Fibroblast of skin of abdomen (primary cell): ENCODE measurements at regions not wholly inside any gene's neighbourhood (a gene's known extent, or its start where the extent isn't known, plus 50 kb on each side); places are given as distances from the start of the nearest gene placed in this dataset.
"Not testable (repeated sequence)": the region's sequence is repeated elsewhere in the genome, so short reads cannot be mapped to it uniquely, and the experiment has no call there.

ENCODE experiments used
- DNase-seq: peaks from one replicate; pipeline ENCODE4 v3.0.0-alpha.2; 2013

DNA sequence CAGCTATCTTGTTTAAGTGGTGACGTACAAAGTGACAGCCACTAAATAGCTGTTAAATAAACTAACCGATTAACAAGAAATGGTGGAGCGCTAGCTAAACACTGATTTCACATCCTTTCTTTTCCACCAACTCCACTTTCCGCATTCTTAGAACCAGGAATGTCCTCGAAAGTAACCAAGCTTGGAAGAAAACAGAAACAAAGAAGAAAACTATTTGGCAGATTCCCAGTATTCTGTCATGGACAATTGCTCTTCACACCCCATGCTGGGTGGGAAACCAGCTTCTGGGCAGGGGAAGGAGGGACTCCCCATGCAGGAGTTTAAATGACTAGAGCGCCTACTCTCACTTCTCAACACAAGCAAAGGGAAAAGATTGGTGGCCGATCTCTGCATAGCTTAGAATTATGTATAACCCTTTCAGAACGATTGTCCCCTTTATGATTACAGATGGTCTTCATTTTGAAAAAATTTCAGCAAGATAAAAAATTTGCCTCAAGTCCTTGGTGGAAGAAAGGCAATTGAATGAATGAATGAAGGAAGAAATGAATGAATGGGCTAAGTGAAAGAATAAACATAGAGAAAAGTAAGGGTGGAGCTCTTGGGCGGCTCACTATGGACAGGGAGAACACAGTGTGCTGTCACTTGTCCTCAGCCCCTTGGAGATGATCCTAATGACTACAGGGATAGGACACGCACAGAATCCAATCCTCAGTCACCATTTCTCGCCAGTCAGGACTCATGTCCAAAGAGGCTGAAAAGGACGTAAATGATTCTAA lies 148.7 kb upstream of the NEDD9 start:
- no peak for DNase-seq

GRCh38 chr6:11380549-11380948 lies 148.1 kb upstream of the NEDD9 start:
- DNase-seq, result no peak

- DNase-seq, result no peak
Measured at GRCh38 chr6:11379805-11380204, 147.3 kb upstream of the NEDD9 start.

- DNase-seq, result no peak
Measured at GRCh38 chr6:11378639-11379038, 146.2 kb upstream of the NEDD9 start.

DNA sequence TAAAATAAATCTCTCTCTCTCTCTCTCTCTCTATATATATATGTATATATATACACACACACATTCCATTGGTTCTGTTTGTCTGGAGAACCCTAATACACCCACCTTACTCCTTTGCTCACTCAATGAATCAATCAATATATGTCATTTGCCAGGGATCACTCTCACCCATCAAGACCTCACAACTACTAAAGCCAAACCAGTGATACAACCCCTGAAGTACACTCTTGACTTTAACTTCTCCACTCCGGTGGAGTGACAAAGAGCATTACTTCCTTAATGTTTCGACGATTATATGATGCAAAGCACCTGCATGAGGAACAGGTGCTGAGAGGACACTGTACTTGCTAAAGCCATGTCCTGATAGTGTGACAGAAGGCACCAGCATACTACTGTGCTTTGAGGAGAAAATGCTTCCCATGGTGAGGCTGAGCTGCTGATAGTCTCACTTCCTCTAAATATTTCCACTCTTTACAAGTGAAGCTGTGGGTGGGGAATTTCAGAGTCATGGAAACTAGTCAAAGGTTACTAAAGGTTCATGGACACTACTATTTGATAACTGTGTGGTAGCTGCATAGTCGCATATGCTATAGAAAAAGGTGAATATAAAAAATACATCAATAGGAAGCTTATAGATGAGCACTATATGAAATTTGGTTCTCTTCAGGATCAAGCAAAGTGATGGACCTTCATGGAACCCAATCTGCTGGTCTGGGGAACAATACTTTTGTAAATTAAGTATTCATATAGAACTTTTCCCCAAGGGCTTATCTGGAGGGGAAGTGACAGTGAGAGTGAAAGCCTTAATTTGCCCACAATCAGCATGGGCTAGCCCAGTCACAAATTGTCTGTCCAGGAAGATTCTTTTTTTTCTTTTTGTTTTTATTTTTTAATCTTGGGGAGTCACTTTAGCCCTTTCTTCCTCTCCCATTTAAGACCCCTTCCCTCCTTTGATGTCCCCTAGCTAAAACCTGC lies 141.9 kb upstream of the NEDD9 start:
- no peak for DNase-seq

DNA sequence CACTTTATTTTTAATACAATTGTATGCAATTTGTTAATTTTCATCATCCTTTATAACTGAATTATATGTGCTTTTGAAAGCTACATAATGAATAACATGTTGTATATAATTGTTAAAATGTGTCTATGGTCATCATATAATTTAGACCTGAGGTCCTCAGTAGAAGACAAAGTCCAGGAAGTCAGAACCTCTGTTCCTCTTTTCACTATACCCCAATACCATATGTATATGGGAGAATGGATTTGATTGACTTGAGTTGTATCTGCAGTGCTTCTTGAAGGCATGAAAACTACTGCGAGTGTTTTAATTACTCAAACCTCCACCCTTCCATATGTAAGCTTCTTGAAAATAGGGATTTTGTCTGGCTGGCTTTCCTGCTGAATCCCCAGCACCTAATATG lies 140.7 kb upstream of the NEDD9 start:
- no peak for DNase-seq

DNA sequence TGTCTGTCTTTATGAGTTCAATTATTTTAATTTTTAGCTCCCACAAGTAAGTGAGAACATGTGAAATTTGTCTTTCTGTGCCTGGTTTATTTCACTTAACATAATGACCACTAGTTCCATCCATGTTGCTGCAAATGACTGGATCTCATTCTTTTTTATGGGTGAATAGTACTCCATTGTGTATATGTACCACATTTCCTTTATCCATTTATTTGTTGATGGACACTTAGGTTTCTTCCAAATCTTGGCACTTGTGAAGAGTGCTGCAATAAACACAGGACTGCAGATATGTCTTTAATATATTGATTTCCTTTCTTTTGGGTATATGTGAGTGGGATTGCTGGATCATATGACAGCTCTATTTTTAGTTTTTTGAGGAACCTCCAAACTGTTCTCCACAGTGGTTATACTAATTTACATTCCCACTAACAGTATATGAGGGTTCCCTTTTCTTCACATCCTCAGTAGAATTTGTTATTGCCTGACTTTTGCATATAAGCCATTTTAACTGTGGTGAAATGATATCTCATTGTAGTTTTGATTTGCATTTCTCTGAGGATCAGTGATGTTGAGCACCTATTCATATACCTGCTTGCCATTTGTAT lies 139.8 kb upstream of the NEDD9 start:
- DNase-seq, result not testable (repeated sequence)

DNA sequence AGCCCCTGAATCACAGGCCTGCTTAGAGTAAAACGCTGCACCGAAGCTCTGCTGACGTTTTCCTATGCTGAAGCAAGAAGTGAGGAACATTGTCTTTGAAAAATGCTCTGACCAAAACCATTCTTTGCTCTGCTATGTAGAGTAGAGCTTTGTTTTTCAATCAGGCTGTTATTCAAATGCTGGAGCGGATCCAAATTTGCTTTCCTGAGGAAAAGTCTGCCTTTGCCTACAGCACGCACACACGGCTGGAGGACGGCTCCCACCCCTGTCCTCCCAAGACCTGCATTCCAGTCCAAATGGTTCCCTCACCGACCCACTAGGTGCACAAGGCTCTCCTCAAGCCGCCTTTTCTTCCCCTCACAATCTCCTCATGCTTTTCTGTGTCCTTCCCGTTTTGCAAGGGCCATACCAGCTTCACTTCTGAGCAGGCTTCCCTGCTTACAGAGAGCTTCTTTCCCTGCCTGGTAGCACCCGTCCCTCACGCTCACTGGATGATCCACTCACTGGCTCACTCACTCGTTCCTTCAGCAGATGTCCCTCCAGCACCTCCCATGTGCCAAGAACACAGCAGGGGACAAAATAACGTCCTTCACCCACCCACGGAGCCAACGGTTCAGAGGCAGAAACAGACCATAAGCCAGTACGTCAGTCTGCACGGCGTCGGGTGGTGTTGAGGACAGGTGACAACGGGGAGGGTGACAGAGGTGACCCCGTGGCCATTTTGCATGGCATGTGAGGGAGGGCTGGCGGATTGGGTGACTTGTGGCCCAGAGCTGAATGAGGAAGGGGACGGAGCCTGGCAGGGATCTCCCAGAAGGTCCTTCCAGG lies 137.9 kb upstream of the NEDD9 start:
- peak; percentile 23 for DNase-seq

- DNase-seq, result no peak
Measured at GRCh38 chr6:11368760-11369159, 136.3 kb upstream of the NEDD9 start.

- DNase-seq, result peak; percentile 16
Measured at GRCh38 chr6:11368264-11368663, 135.8 kb upstream of the NEDD9 start.

DNA sequence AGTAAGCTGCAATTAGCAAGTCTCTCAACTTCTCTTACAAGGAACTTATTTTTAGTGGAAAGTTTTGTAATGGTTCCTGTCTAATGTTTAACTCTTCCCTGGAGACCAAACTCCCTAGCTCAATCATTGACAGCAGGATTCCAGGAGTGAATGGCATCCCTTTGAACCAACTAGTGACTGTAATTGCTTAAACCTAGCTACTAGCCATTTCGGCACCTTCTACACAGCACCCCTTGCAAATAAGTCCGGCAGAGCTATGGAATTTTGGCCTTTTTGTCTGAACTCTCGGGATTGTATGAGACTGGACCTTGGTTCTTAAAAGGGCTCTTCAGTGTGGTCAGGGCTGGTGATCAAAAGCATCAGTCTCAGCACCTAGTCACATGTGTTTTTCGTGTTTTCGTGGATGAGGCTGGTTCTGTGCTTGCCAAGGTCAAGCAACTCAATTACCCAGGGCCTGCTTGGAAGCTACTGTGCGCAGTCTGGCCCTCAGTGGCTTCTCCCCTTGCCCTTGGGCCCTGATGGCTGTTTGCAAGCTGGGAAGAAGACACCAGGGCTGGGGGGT lies 135.3 kb upstream of the NEDD9 start:
- no peak for DNase-seq

DNA sequence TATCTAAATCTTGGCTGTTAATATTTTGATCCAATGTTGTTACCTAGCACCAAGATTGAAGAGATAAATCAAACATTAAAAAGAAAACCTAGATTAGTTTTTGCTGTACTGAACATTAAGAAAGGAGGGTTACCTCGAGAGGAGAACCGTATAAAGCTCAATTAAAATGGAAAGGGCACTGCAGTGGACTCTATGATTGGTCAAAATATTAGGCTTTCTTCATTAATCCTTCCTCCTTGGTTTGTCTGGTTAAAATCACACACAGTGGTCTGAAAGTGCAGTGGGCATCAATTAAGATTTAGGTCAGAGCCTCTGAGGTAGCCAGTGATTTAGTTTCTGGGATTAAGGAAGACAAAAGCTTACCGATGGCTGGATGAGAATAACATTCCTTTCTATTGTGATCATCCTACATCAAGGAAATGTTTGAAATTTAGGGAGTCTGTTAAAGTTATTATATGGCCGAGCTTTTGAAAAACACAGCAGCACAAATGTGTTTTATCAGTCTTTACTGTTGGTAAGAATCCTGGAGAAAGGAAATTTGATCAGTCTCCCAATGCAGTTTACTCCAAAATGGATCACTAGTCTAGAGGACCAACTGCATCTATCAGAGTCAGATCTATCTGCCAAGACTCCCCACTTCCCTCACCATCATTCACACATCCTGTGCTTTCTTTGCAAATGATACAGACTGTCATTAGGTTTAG lies 134.6 kb upstream of the NEDD9 start:
- DNase-seq, result peak; percentile 69

DNA sequence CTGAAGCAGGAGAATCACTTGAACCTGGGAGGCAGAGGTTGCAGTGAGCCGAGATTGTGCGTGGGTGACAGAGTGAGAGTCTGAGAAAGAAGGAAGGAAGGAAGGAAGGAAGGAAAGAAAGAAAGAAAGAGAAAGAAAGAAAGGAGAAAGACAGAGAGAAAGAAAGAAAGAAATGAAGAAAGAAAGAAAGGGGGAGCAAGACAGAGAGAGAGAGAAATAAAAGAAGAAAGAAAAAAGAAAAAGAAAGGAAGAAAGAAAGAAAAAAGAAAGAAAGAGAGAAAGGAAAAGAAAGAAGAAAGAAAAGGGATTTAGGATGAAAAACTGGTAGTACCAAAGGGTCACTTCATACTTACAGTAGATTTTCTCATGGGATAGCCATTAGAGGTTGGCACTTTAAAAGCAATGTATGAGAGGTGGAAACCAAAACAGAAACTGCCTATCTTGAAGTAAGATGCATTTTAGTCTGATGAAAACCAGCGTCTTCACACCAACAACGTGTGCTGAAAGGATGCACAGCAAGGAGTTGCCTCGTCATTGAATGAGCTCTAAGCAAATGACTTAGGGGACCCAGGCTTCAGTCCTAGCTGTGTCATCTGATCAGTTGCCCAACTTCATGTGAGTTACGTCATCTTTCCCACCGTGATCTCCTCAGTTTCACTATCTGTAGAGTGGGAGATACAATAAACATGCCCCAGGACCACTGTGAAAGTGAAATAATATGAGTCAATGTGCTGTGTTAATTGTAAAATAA lies 133.9 kb upstream of the NEDD9 start:
- no peak for DNase-seq

GRCh38 chr6:11364971-11365397 lies 132.5 kb upstream of the NEDD9 start:
- DNase-seq, result no peak

DNA sequence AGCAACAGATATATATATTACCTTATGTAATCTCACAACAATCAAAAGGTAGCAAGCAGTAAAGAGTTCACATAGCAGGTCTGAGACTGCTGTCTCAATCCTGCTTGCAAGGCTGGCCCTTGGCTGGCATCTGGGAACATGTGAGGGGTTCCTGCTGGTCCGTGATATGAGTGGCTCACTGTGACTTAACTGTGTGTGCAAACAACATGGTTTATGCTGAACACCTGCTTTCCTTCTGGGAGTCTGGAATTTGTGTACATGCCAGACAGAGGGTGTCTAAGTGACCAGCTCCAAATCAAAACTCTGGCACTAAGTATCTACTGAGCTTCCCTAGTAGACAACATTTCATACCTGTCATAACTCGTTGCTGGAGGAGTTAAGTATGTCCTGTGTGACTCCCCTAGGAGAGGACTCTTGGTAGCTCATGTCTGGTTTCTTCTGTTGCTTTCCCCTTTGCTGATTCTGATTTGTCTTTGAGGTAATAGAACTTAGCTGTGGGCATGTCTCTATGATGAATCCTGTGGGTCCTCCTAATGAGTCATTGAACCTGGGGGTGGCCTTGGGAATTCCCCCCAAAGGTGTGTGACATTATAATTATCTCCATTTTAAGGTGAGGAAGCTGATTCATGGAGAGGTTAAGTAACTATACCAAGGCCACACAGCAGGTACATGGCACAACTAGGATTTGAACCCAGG lies 131.6 kb upstream of the NEDD9 start:
- no peak for DNase-seq

DNA sequence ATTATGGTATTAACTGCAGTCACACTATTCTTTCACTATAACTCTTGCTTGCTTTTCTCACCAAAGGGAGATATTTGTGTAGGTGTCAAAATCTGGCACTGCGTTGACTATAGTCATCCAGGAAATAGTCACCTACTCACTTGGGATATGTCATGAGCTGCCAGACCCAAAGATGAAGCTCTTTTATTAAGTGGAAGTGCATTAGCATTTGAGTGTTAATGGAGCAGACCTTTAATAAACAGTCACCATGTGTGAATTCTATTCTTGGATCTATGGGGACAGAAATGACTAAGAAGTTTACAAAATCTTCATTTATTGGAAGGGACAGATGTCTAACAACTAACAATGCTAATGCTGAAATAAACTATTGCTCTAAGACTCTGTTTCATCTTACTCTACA lies 130.1 kb upstream of the NEDD9 start:
- DNase-seq, result no peak

GRCh38 chr6:11358904-11359830 lies 126.7 kb upstream of the NEDD9 start:
- no peak for DNase-seq

GRCh38 chr6:11357285-11357684 lies 124.8 kb upstream of the NEDD9 start:
- no peak for DNase-seq
